ENCODE measurements at regions not wholly inside any gene's neighbourhood (a gene's known extent, or its start where the extent isn't known, plus 50 kb on each side); places are given as distances from the start of the nearest gene placed in this dataset.

GRCh38 chr12:61706783-61707182, 553.4 kb upstream of the USP15 start:
- Histone ChIP-seq H3K36me3 (no peaks in the 10 kb centered on the region), H3K9me3 (ENCODE audit: severe bottlenecking) (no peaks in the 10 kb centered on the region), H3K27ac (no peak overlapping the region), H3K4me3 (ENCODE audit: low read depth, low read length) (no peak overlapping the region), H3K27me3 (ENCODE audit: insufficient read depth, low read depth, severe bottlenecking) (no peaks in the 10 kb centered on the region)
- no peak for TF ChIP-seq CTCF (IDR thresholded peaks at IDR 0.05; ENCODE audit: low read depth, low read length)
- DNase-seq: no peak

GRCh38 chr12:61713121-61713520, 547.1 kb upstream of the USP15 start:
- H3K36me3 ChIP-seq: no peaks in the 10 kb centered on the region
- no peak for DNase-seq
- no peaks in the 10 kb centered on the region for H3K27me3 ChIP-seq (ENCODE audit: insufficient read depth, low read depth, severe bottlenecking)
- H3K4me3 ChIP-seq (ENCODE audit: low read depth, low read length): no peak overlapping the region
- TF ChIP-seq CTCF (IDR thresholded peaks at IDR 0.05; ENCODE audit: low read depth, low read length): no peak
- H3K27ac ChIP-seq: no peak overlapping the region
- H3K9me3 ChIP-seq (ENCODE audit: severe bottlenecking): no peaks in the 10 kb centered on the region

- Histone ChIP-seq H3K4me3 (ENCODE audit: low read depth, low read length) (no peak overlapping the region), H3K27ac (no peak overlapping the region), H3K27me3 (ENCODE audit: insufficient read depth, low read depth, severe bottlenecking) (no peaks in the 10 kb centered on the region), H3K36me3 (no peaks in the 10 kb centered on the region), H3K9me3 (ENCODE audit: severe bottlenecking) (no peaks in the 10 kb centered on the region)
- TF ChIP-seq CTCF (IDR thresholded peaks at IDR 0.05; ENCODE audit: low read depth, low read length): no peak
- no peak for DNase-seq
These were observed 542.2 kb upstream of the USP15 start for GRCh38 chr12:61717986-61718385.

- no peak for TF ChIP-seq CTCF (IDR thresholded peaks at IDR 0.05; ENCODE audit: low read depth, low read length)
- Histone ChIP-seq H3K27ac (peak overlapping the region; percentile 40), H3K36me3 (no peaks in the 10 kb centered on the region), H3K27me3 (ENCODE audit: insufficient read depth, low read depth, severe bottlenecking) (no peaks in the 10 kb centered on the region), H3K9me3 (ENCODE audit: severe bottlenecking) (no peaks in the 10 kb centered on the region), H3K4me3 (ENCODE audit: low read depth, low read length) (no peak overlapping the region)
- peak; percentile 21 for DNase-seq
These were observed 520.3 kb upstream of the USP15 start for GRCh38 chr12:61739925-61740324.

GRCh38 chr12:61750604-61751003, 509.6 kb upstream of the USP15 start:
- Histone ChIP-seq H3K27ac (no peak overlapping the region), H3K27me3 (ENCODE audit: insufficient read depth, low read depth, severe bottlenecking) (no peaks in the 10 kb centered on the region), H3K4me3 (ENCODE audit: low read depth, low read length) (no peak overlapping the region), H3K9me3 (ENCODE audit: severe bottlenecking) (no peaks in the 10 kb centered on the region), H3K36me3 (no peaks in the 10 kb centered on the region)
- no peak for DNase-seq
- no peak for TF ChIP-seq CTCF (IDR thresholded peaks at IDR 0.05; ENCODE audit: low read depth, low read length)

- Histone ChIP-seq H3K9me3 (ENCODE audit: severe bottlenecking) (no peaks in the 10 kb centered on the region), H3K4me3 (ENCODE audit: low read depth, low read length) (no peak overlapping the region)
These were observed 506.0 kb upstream of the USP15 start for GRCh38 chr12:61754214-61754613.

More at GRCh38 chr12:61754214-61754613, 506.0 kb upstream of the USP15 start:
- Histone ChIP-seq H3K27me3 (ENCODE audit: insufficient read depth, low read depth, severe bottlenecking) (no peaks in the 10 kb centered on the region), H3K36me3 (no peaks in the 10 kb centered on the region), H3K27ac (no peak overlapping the region)
- no peak for DNase-seq
- no peak for TF ChIP-seq CTCF (IDR thresholded peaks at IDR 0.05; ENCODE audit: low read depth, low read length)

Measured in WERI-Rb-1 (cell line).